ENCODE measurements at regions not wholly inside any gene's neighbourhood (a gene's known extent, or its start where the extent isn't known, plus 50 kb on each side); places are given as distances from the start of the nearest gene placed in this dataset.

DNA sequence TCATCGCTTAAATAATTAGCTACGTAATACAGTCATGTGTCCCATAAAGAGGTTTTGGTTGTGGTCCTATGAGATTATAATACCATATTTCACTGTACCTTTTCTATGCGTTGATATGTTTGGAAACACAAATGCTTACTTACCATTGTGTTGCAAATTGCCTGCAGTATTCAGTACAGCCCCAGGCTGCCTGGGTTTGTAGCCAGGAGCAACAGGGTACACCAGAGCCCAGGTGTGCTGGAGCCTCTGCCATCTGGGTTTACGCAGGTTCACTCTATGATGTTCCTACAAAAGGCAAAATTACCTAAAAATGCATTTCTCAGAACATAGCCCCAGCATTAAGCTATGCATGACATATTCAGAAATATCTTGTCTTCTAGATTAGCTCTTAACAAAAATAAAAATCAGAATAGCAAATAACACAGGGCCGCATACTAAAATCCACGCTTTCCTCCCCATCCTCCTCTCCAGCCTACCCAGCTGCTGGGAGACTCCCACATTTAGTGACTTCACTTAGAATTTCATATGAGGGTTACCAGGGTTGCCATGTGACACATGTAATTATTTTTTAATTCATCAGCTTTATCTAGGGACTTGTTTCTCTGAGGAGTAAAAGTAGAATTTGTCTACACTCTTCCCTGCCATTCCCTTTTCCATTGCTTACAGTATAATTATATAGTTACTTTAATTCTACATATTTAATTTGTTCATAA is 559.0 kb upstream of the ADARB2 start:
- TF ChIP-seq, protein P1, sequence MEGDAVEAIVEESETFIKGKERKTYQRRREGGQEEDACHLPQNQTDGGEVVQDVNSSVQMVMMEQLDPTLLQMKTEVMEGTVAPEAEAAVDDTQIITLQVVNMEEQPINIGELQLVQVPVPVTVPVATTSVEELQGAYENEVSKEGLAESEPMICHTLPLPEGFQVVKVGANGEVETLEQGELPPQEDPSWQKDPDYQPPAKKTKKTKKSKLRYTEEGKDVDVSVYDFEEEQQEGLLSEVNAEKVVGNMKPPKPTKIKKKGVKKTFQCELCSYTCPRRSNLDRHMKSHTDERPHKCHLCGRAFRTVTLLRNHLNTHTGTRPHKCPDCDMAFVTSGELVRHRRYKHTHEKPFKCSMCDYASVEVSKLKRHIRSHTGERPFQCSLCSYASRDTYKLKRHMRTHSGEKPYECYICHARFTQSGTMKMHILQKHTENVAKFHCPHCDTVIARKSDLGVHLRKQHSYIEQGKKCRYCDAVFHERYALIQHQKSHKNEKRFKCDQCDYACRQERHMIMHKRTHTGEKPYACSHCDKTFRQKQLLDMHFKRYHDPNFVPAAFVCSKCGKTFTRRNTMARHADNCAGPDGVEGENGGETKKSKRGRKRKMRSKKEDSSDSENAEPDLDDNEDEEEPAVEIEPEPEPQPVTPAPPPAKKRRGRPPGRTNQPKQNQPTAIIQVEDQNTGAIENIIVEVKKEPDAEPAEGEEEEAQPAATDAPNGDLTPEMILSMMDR (IDR thresholded peaks at IDR 0.05): no peak

DNA sequence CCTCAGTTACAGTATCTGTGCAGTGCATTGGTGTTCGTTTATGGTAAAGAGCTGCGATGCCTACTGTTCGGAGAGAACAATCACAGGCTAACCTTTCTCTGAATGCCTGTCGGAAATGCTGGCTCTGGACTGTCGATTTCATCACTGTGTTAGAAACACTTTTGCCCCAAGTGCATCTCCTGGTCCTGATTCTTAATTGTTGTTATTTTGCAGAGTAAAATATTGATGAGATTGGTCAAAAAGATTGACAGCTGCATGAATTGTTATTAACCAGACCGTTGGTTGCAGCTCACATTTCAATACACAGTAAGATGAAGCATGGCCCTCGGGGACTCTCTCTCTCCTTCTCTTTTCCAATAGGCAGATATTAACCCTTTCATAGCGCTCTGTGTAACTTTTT is 557.4 kb upstream of the ADARB2 start:
- Mint-ChIP-seq H3K4me3 (no peak overlapping the region), H3K36me3 (ENCODE audit: low read depth) (no peaks in the 10 kb centered on the region), H3K27me3 (peaks cover 11% of the 10 kb centered on the region), H3K27ac (no peak overlapping the region), H3K9me3 (no peaks in the 10 kb centered on the region), H3K4me1 (ENCODE audit: low read depth) (no peaks in the 10 kb centered on the region)
- DNase-seq (no peak), ATAC-seq (ENCODE audit: poor library complexity) (no peak)
- ChIA-PET POLR2A (no interaction called here), CTCF (interaction anchor here (1.3 kb wide), 1 partner anchor 10 kb away, joined by 3 read pairs; no protein-coding TSS in a partner anchor)
- Histone ChIP-seq H3K4me1 (ENCODE audit: insufficient read depth, low read length) (no peaks in the 10 kb centered on the region), H3K36me3 (ENCODE audit: insufficient read depth, low read length) (no peaks in the 10 kb centered on the region), H3K27me3 (ENCODE audit: control insufficient read depth in 1 of 2, insufficient read depth in 2 of 2, low read length in 2 of 2) (no peaks in the 10 kb centered on the region), H3K27ac (ENCODE audit: low read depth in 1 of 2, low read length in 2 of 2) (no peak overlapping the region), H3K9me3 (ENCODE audit: control insufficient read depth in 1 of 2, insufficient read depth in 1 of 2, low read length in 2 of 2) (no peaks in the 10 kb centered on the region), H3K4me3 (ENCODE audit: low read length) (no peak overlapping the region)
- intact Hi-C loops (cut with DNase I, micrococcal nuclease): no loop called here
- TF ChIP-seq, protein P1 (IDR thresholded peaks at IDR 0.05): no peak

More for the DNA sequence above, 559.0 kb upstream of the ADARB2 start:
- H3K27me3 Mint-ChIP-seq: peaks cover 11% of the 10 kb centered on the region
- no peaks in the 10 kb centered on the region for H3K36me3 Mint-ChIP-seq (ENCODE audit: low read depth)
- intact Hi-C loops (cut with DNase I, micrococcal nuclease): no loop called here
- H3K4me1 Mint-ChIP-seq (ENCODE audit: low read depth): no peaks in the 10 kb centered on the region
- H3K9me3 Mint-ChIP-seq: peaks cover 2% of the 10 kb centered on the region
- no peak overlapping the region for H3K27ac Mint-ChIP-seq
- no peak for DNase-seq
- H3K36me3 ChIP-seq (ENCODE audit: insufficient read depth, low read length): no peaks in the 10 kb centered on the region
- ATAC-seq (ENCODE audit: poor library complexity): no peak
- no peak overlapping the region for H3K4me3 ChIP-seq (ENCODE audit: low read length)
- ChIA-PET POLR2A (no interaction called here), CTCF (no interaction called here)
- H3K4me1 ChIP-seq (ENCODE audit: insufficient read depth, low read length): no peaks in the 10 kb centered on the region
- no peak overlapping the region for H3K4me3 Mint-ChIP-seq
- H3K9me3 ChIP-seq (ENCODE audit: control insufficient read depth in 1 of 2, insufficient read depth in 1 of 2, low read length in 2 of 2): no peaks in the 10 kb centered on the region
- H3K27ac ChIP-seq (ENCODE audit: low read depth in 1 of 2, low read length in 2 of 2): no peak overlapping the region
- no peaks in the 10 kb centered on the region for H3K27me3 ChIP-seq (ENCODE audit: control insufficient read depth in 1 of 2, insufficient read depth in 2 of 2, low read length in 2 of 2)

DNA sequence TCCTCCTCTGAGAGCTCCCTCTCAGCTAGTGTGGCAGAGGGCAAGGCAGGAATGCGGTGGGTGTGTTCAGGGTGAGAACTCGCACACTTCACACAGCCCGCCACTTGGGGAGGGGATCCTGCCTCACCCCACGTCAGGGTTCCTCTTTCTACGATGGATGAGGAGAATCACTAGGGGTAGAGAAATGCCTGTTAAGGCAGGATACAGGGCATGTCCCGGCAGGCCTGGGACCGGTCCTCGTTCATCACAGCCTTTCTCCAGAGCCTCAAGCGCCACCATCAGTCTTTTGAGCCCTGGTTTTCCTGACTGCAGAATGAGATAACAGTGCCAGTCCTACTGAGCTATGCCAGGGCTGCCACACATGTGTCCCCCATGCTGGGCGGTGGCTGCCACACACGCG is 546.7 kb upstream of the ADARB2 start:
- H3K27me3 Mint-ChIP-seq: peaks cover 5% of the 10 kb centered on the region
- no peaks in the 10 kb centered on the region for H3K9me3 Mint-ChIP-seq
- H3K36me3 Mint-ChIP-seq (ENCODE audit: low read depth): no peaks in the 10 kb centered on the region
- POLR2A ChIA-PET: no interaction called here
- no peaks in the 10 kb centered on the region for H3K4me1 ChIP-seq (ENCODE audit: insufficient read depth, low read length)
- H3K27me3 ChIP-seq (ENCODE audit: control insufficient read depth in 1 of 2, insufficient read depth in 2 of 2, low read length in 2 of 2): no peaks in the 10 kb centered on the region
- DNase-seq (no peak), ATAC-seq (ENCODE audit: poor library complexity) (no peak)
- no peak overlapping the region for H3K4me3 Mint-ChIP-seq
- CTCF ChIA-PET: interaction anchor here (1.4 kb wide), 1 partner anchor 11 kb away, joined by 3 read pairs; no protein-coding TSS in a partner anchor
- no peaks in the 10 kb centered on the region for H3K4me1 Mint-ChIP-seq (ENCODE audit: low read depth)
- intact Hi-C loops (cut with DNase I, micrococcal nuclease): no loop called here
- H3K27ac ChIP-seq (ENCODE audit: low read depth in 1 of 2, low read length in 2 of 2): no peak overlapping the region
- no peak overlapping the region for H3K4me3 ChIP-seq (ENCODE audit: low read length)
- no peaks in the 10 kb centered on the region for H3K36me3 ChIP-seq (ENCODE audit: insufficient read depth, low read length)
- TF ChIP-seq, protein P1 (IDR thresholded peaks at IDR 0.05): no peak
- H3K9me3 ChIP-seq (ENCODE audit: control insufficient read depth in 1 of 2, insufficient read depth in 1 of 2, low read length in 2 of 2): peaks cover 0 to 14% of the 10 kb centered on the region in 2 experiments
- no peak overlapping the region for H3K27ac Mint-ChIP-seq
